Osteocyte (in vitro differentiated cells): ENCODE measurements at regions not wholly inside any gene's neighbourhood (a gene's known extent, or its start where the extent isn't known, plus 50 kb on each side); places are given as distances from the start of the nearest gene placed in this dataset.

Experiments
- DNase-seq: peaks from one replicate; pipeline ENCODE4 v3.0.0; 2021; ENCODE audit warnings: mixed read lengths; ENCODE audit not compliant: unreplicated experiment; ENCODE audit errors: extremely low spot score
- H3K27ac Mint-ChIP-seq: one replicate; pipeline ENCODE4 v1.8.0; 2021; ENCODE audit warnings: mild to moderate bottlenecking, mixed read lengths; ENCODE audit not compliant: unreplicated experiment
- H3K27me3 Mint-ChIP-seq: one replicate; pipeline ENCODE4 v1.8.0; 2021; ENCODE audit warnings: mixed read lengths; ENCODE audit not compliant: unreplicated experiment
- H3K36me3 Mint-ChIP-seq: one replicate; pipeline ENCODE4 v1.8.0; 2021; ENCODE audit warnings: mixed read lengths; ENCODE audit not compliant: unreplicated experiment
- H3K4me1 Mint-ChIP-seq: one replicate; pipeline ENCODE4 v1.8.0; 2021; ENCODE audit warnings: mixed read lengths; ENCODE audit not compliant: unreplicated experiment
- H3K4me3 Mint-ChIP-seq: one replicate; pipeline ENCODE4 v1.8.0; 2021; ENCODE audit warnings: mild to moderate bottlenecking, moderate library complexity, mixed read lengths; ENCODE audit not compliant: unreplicated experiment
- H3K9me3 Mint-ChIP-seq: one replicate; pipeline ENCODE4 v1.8.0; 2021; ENCODE audit warnings: mixed read lengths; ENCODE audit not compliant: unreplicated experiment
- TF ChIP-seq, protein P1 (sequence below): fragments of 200-600 bp; sonication (generic); IDR thresholded peaks from 2 replicates; pipeline ENCODE4 v1.5.0; 2021; ENCODE audit warnings: antibody characterized with exemption, mild to moderate bottlenecking, moderate library complexity

DNA sequence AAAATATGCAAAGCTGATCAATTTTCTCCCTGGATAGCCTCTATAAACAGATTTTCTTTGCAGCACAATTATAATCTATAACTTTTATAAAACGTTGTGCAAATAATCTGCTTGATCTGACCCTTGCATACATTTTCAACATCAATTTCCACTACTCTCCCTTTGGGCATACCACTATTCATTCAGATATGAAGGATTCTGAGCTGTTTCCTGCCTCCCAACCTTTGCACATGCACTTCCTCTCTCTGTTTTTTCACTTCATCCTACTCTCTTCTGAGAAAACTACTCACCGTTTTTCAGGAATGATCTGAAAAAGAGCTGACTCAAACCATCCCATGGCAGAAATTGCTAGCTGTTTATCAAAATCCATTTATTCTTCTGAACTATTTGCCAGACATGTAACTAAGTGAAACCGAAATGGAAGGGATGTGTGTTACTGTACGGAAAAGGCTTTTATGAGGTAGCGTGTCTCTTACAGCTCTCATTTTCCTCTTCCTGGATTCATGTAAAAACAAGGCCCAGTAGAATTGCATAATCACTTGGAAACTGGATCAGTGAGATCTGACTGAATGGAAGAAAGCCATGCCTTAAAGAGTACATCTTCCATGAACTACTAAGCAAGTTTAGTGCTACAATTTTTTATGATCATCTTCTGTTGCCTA lies 1447.3 kb upstream of the MIR17HG start:
- no peak for DNase-seq
- peaks cover 10% of the 10 kb centered on the region for H3K9me3 Mint-ChIP-seq
- TF ChIP-seq, protein P1, sequence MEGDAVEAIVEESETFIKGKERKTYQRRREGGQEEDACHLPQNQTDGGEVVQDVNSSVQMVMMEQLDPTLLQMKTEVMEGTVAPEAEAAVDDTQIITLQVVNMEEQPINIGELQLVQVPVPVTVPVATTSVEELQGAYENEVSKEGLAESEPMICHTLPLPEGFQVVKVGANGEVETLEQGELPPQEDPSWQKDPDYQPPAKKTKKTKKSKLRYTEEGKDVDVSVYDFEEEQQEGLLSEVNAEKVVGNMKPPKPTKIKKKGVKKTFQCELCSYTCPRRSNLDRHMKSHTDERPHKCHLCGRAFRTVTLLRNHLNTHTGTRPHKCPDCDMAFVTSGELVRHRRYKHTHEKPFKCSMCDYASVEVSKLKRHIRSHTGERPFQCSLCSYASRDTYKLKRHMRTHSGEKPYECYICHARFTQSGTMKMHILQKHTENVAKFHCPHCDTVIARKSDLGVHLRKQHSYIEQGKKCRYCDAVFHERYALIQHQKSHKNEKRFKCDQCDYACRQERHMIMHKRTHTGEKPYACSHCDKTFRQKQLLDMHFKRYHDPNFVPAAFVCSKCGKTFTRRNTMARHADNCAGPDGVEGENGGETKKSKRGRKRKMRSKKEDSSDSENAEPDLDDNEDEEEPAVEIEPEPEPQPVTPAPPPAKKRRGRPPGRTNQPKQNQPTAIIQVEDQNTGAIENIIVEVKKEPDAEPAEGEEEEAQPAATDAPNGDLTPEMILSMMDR, result no peak
- H3K4me1 Mint-ChIP-seq, result no peaks in the 10 kb centered on the region
- no peaks in the 10 kb centered on the region for H3K27me3 Mint-ChIP-seq
- no peak overlapping the region for H3K4me3 Mint-ChIP-seq
- H3K27ac Mint-ChIP-seq, result no peak overlapping the region
- no peaks in the 10 kb centered on the region for H3K36me3 Mint-ChIP-seq

DNA sequence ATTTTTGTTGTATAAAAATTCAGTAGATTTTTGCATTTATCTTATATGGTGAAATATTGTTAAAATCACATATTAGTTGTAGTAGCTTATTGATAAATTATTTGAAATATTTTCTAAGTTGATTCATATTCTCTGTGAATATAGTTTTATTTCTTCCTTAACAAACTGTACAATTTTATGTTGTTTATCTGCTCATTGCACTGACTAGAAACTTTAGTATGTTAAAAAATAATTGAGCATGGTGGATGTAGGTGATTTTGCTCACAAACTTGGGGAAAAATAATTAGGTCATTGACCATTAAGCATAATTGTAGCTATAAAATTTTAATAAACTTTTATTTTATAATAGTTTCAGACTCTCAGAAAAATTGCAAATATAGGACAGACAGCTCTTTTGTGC lies 1445.3 kb upstream of the MIR17HG start:
- H3K27me3 Mint-ChIP-seq, result no peaks in the 10 kb centered on the region
- peaks cover 16% of the 10 kb centered on the region for H3K9me3 Mint-ChIP-seq
- H3K27ac Mint-ChIP-seq, result no peak overlapping the region
- no peak for DNase-seq
- TF ChIP-seq, protein P1, result no peak
- H3K4me3 Mint-ChIP-seq, result no peak overlapping the region
- peaks cover 2% of the 10 kb centered on the region for H3K36me3 Mint-ChIP-seq
- no peaks in the 10 kb centered on the region for H3K4me1 Mint-ChIP-seq

DNA sequence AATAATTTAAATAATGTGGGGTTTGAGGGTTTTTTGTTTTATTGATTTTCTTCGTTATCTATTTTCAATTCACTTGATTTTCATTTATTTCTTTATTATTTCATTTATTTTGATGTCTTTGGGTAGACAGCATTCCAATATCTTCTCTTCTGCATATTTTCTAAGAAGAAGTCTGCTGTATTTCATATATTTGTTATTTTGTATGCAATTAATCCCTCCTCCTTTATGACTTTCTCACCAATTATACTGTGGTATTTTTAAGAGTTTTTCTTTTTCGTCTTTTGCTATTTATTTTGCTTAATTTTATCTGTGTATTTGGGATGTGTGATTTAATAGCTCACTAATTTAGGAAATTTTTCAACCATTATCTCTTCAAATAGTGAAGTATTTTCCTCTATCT lies 1444.4 kb upstream of the MIR17HG start:
- Mint-ChIP-seq H3K9me3 (peaks cover 16% of the 10 kb centered on the region), H3K4me3 (no peak overlapping the region), H3K4me1 (no peaks in the 10 kb centered on the region), H3K27ac (no peak overlapping the region), H3K36me3 (peaks cover 2% of the 10 kb centered on the region), H3K27me3 (no peaks in the 10 kb centered on the region)
- TF ChIP-seq, protein P1, result no peak
- DNase-seq, result no peak

DNA sequence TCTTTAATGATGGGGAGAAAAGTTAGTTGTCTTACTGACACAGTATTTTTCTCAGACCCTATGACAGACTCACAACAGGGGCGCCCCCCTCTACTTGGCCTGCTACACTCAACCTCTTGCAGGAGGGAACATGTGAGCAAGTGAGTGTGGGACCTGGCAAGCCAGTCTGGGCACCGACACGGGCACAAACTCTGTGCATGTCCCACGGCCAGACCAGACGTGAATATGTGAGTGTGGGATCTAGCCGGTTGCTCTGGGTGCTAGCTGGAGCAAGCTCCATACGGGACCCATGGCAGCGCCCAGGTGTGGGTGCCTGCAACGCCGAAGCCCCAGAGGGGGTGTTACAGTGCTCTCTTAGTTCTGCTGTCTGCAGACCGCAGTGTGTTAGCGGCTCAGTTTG lies 1437.3 kb upstream of the MIR17HG start:
- Mint-ChIP-seq H3K27me3 (no peaks in the 10 kb centered on the region), H3K36me3 (peaks cover 2% of the 10 kb centered on the region), H3K27ac (no peak overlapping the region), H3K4me3 (no peak overlapping the region), H3K9me3 (peaks cover 6% of the 10 kb centered on the region), H3K4me1 (no peaks in the 10 kb centered on the region)
- DNase-seq, result no peak
- TF ChIP-seq, protein P1, result no peak

DNA sequence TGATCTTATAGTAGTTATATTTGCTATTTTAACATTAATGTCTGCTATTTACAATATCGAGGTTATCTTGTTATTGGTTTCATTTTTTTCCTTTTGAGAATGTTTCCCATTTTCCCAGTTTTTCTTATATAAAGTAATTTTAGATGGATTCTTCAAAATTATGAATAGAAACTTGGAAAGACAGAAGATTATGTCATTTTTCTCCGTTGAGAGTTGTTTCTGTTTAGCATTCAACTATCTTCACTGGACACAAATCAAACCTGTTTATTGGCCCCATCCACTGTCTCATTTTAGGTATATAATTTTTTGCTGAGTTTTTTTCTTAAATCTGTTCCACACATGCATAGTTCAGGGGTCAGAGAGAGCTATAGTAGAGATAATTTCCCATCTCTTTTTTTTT lies 1430.9 kb upstream of the MIR17HG start:
- Mint-ChIP-seq H3K27ac (no peak overlapping the region), H3K4me3 (no peak overlapping the region), H3K4me1 (no peaks in the 10 kb centered on the region), H3K36me3 (no peaks in the 10 kb centered on the region), H3K9me3 (no peaks in the 10 kb centered on the region), H3K27me3 (no peaks in the 10 kb centered on the region)
- no peak for DNase-seq
- TF ChIP-seq, protein P1, result no peak
